NOMO-1 treated with DMSO at 0.1 percent for 48 hours (cell line): ENCODE measurements at regions not wholly inside any gene's neighbourhood (a gene's known extent, or its start where the extent isn't known, plus 50 kb on each side); places are given as distances from the start of the nearest gene placed in this dataset.
"Not testable (repeated sequence)": the region's sequence is repeated elsewhere in the genome, so short reads cannot be mapped to it uniquely, and the experiment has no call there.

ENCODE experiments used
- DNase-seq: peaks from one replicate; lab custom pipeline; 2025; ENCODE audit not compliant: unreplicated experiment; lab: John Stamatoyannopoulos, UW

- DNase-seq: no peak
Observed at GRCh38 chr20:48492015-48492714, 335.6 kb downstream of the PREX1 start.

DNA sequence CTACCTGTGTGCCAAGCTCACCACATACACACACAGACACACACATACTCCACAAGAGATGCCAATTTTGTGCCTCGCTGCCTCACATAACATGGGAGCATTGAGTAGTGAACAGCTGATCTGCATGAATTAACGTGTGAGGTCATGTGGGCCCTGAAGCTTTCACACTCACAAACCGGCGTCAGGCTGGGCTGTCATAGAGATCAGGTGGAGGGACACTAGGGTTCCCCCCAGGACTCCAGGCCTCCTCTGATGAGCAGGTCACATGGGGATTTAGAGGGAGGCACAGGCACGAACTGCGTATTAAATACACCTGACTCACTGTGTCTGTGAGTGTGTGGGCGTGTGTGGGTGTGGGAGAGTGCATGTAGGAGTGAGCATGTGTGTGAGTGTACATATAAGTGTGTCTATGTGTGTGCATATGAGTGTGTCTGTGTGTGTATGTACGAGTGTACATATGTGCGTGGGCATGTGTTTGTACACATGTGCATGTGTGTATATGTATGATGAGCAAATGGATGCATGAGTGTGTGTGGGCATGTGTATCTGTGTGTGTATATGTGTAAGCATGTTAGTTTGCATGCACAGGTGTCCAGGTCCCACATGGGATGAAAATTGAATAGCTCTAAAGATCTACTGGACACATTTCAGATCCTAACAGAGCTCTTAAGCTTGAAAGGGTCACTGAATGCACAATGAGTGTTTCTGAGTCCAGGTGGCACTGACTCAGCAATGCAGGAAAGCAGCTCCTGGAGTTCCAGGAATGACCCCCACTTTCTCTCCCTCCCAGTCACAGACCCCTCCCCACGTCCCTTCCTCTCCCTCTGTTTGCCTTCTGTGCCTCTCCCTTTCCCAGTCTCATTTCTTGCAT lies 336.6 kb downstream of the PREX1 start:
- no peak for DNase-seq

- DNase-seq: not testable (repeated sequence)
Observed at GRCh38 chr20:48490341-48490740, 337.5 kb downstream of the PREX1 start.

DNA sequence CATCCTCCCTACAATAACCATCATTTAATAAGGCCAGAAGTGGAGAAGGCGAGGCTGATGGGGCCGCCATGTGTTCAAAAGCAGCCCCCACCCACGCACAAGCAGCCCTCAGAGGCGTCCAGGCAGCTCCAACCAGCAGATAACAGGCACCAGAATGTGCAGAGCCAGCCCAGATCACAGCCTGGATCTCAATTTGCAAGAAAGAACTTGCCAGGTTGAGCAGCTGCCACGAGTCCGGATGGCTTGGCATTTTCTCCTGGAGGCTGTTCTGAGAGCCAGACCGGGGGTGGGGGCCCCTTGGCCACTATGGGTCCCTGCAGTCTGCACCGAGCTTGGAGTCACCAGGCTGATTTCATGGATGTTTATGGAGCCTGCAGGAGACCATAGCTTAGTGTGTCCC lies 338.1 kb downstream of the PREX1 start:
- no peak for DNase-seq

- no peak for DNase-seq
Observed at GRCh38 chr20:48489046-48489463, 338.7 kb downstream of the PREX1 start.

GRCh38 chr20:48488334-48489034 lies 339.3 kb downstream of the PREX1 start:
- not testable (repeated sequence) for DNase-seq

DNA sequence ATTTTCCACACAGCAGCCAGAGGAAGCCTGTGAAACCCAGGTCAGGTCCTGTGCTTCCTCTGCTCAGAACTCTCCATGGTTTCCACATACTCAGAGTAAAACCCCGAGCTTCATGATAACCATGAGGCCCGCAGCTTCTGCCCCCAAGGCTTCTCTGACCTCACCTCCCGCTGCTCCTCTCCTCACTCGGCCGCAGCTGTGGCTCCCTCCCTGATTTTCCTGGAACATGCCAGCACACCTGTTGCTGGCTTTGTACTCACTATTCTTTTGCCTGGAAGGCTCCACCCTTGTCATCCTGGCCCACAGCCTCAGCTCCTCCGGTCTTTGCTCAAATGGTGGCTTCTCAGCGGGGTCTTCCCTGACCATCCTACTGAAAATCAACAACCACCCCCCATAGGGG lies 341.7 kb downstream of the PREX1 start:
- no peak for DNase-seq

DNA sequence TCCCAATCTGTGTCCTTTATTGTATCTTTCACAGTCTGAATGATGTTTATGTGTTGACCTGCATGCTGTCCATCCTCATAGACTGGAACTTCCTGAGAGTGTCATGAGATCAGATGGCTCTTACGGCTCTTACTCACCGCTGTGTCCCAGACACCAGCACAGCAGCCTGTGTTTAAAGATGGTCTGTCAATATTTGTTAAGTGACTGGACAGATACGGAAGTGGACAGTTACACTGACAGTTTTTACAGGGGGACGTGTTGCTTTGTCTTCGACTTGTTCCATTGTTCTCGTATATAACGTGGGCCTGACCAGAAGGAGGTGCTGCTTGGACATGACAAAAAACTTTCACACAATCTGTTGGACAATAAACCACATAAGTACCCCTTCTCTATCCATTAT lies 342.6 kb downstream of the PREX1 start:
- DNase-seq: not testable (repeated sequence)

GRCh38 chr20:48483334-48484066 lies 344.3 kb downstream of the PREX1 start:
- DNase-seq: no peak

- no peak for DNase-seq
Observed at GRCh38 chr20:48482790-48483189, 345.0 kb downstream of the PREX1 start.

GRCh38 chr20:48480216-48480772 lies 347.5 kb downstream of the PREX1 start:
- no peak for DNase-seq

GRCh38 chr20:48478806-48479585 lies 348.8 kb downstream of the PREX1 start:
- DNase-seq: no peak

- no peak for DNase-seq
Observed at GRCh38 chr20:48478370-48478769, 349.4 kb downstream of the PREX1 start.

- DNase-seq: no peak
Observed at GRCh38 chr20:48476854-48477253, 350.9 kb downstream of the PREX1 start.

GRCh38 chr20:48474022-48474421 lies 353.8 kb downstream of the PREX1 start:
- no peak for DNase-seq

DNA sequence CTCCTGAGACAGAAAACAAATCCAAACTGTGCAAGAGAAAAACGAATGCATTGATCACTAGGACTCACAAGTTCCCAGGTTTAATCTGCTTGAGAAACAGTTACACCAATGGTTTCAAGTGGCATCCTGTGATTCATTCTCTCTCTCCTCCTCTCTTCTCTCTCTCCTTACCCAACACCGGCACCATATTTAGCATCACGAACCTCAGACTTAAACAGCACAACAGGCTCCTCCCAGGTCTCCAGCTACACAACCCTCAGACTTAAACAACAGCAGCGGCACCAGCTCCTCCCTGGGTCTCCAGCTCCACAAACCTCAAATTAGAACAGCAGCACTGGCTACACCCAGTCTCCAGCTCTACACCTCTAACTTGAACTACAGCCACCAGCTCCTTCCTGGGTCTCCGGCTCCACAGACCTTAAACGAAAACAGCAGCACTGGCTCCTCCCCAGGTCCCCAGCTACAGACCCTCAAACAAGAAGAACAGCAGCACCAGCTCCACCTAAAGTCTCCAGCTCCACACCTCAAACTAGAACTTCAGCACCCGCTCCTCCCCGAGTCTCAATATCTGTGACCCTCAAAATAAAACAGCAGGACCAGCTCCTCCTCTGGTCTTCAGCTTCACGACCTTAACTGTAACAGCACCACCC lies 355.9 kb downstream of the PREX1 start:
- DNase-seq: no peak

- DNase-seq: no peak
Observed at GRCh38 chr20:48471176-48471575, 356.6 kb downstream of the PREX1 start.

DNA sequence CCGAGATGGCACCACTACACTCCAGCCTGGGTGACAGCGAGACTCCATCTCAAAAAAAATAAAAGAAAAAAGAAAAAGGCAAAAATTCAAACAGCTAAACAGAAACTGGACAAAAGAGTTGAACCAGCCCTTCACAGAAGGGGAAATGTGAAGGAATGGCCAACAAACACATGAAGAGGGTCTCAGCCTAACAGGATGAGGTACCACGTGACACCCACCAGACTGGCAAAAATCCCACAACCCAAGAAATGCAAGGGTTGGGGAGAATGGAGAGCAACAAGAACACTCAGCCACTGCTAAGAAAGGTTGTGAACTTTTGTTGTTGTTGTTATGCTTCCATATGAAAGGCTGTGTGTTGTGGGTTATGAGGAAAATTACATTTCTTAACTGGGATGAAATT lies 357.7 kb downstream of the PREX1 start:
- DNase-seq: no peak

- no peak for DNase-seq
Observed at GRCh38 chr20:48469026-48469425, 358.8 kb downstream of the PREX1 start.
